Ureter (tissue), 1 donor: ENCODE measurements at regions not wholly inside any gene's neighbourhood (a gene's known extent, or its start where the extent isn't known, plus 50 kb on each side); places are given as distances from the start of the nearest gene placed in this dataset.

Experiments
- DNase-seq: peaks from one replicate; pipeline ENCODE4 v3.0.0-alpha.2; 2020; ENCODE audit warnings: low spot score
- donor health status: DM: yes; HTN: yes; CAD: no.

GRCh38 chr9:17970277-17970676, 391.4 kb downstream of the SH3GL2 start:
- no peak for DNase-seq

- DNase-seq, result no peak
Observed at GRCh38 chr9:17978773-17979172, 399.9 kb downstream of the SH3GL2 start.

GRCh38 chr9:17986595-17986994, 407.7 kb downstream of the SH3GL2 start:
- DNase-seq, result no peak

- no peak for DNase-seq
Observed at GRCh38 chr9:17987189-17987588, 408.3 kb downstream of the SH3GL2 start.

GRCh38 chr9:17988489-17988888, 409.6 kb downstream of the SH3GL2 start:
- DNase-seq, result no peak

GRCh38 chr9:17990602-17991001, 411.7 kb downstream of the SH3GL2 start:
- no peak for DNase-seq

- DNase-seq, result no peak
Observed at GRCh38 chr9:17993024-17993423, 414.2 kb downstream of the SH3GL2 start.

- DNase-seq, result no peak
Observed at GRCh38 chr9:17994695-17995425, 416.0 kb downstream of the SH3GL2 start.

GRCh38 chr9:17996728-17997127, 417.9 kb downstream of the SH3GL2 start:
- DNase-seq, result no peak

- DNase-seq, result no peak
Observed at GRCh38 chr9:18002718-18003438, 424.0 kb downstream of the SH3GL2 start.

GRCh38 chr9:18006591-18006990, 427.7 kb downstream of the SH3GL2 start:
- no peak for DNase-seq

GRCh38 chr9:18007621-18008020, 428.8 kb downstream of the SH3GL2 start:
- DNase-seq, result no peak

GRCh38 chr9:18009902-18010301, 431.0 kb downstream of the SH3GL2 start:
- DNase-seq, result no peak

GRCh38 chr9:18010492-18010891, 431.6 kb downstream of the SH3GL2 start:
- DNase-seq, result no peak

GRCh38 chr9:18012170-18012569, 433.3 kb downstream of the SH3GL2 start:
- no peak for DNase-seq

GRCh38 chr9:18014556-18014955, 435.7 kb downstream of the SH3GL2 start:
- DNase-seq, result no peak

- DNase-seq, result no peak
Observed at GRCh38 chr9:18015116-18015515, 436.2 kb downstream of the SH3GL2 start.

- no peak for DNase-seq
Observed at GRCh38 chr9:18017136-18017535, 438.3 kb downstream of the SH3GL2 start.

- no peak for DNase-seq
Observed at GRCh38 chr9:18018221-18018620, 439.4 kb downstream of the SH3GL2 start.

- DNase-seq, result no peak
Observed at GRCh38 chr9:18018661-18019060, 439.8 kb downstream of the SH3GL2 start.

- no peak for DNase-seq
Observed at GRCh38 chr9:18020121-18020745, 441.4 kb downstream of the SH3GL2 start.

GRCh38 chr9:18022642-18023041, 443.8 kb downstream of the SH3GL2 start:
- no peak for DNase-seq

- no peak for DNase-seq
Observed at GRCh38 chr9:18023332-18023731, 444.5 kb downstream of the SH3GL2 start.
